ENCODE measurements at regions not wholly inside any gene's neighbourhood (a gene's known extent, or its start where the extent isn't known, plus 50 kb on each side); places are given as distances from the start of the nearest gene placed in this dataset.
"Not testable (repeated sequence)": the region's sequence is repeated elsewhere in the genome, so short reads cannot be mapped to it uniquely, and the experiment has no call there.

- H3K4me1 ChIP-seq (ENCODE audit: control insufficient read depth, insufficient read depth, low read length, unreplicated experiment) = no peaks in the 10 kb centered on the region
- H3K79me2 ChIP-seq (ENCODE audit: control insufficient read depth, insufficient read depth, low read length, unreplicated experiment) = no peaks in the 10 kb centered on the region
- no peak overlapping the region for H2AFZ ChIP-seq (ENCODE audit: low read length, unreplicated experiment)
- H3K36me3 ChIP-seq (ENCODE audit: insufficient read depth, low read length) = peaks cover 8% of the 10 kb centered on the region; the same call in 1 of the 2 replicates
- no peak overlapping the region for H3K4me3 ChIP-seq (ENCODE audit: low read depth, low read length)
- no peaks in the 10 kb centered on the region for H3K27me3 ChIP-seq (ENCODE audit: insufficient read depth, low read length)
- H3K27ac ChIP-seq (ENCODE audit: low read depth, low read length) = no peak overlapping the region
Measured at GRCh38 chr2:226093364-226093763, 693.9 kb downstream of the NYAP2 start.

- Histone ChIP-seq H3K36me3 (ENCODE audit: insufficient read depth, low read length) (no peaks in the 10 kb centered on the region), H3K27me3 (ENCODE audit: insufficient read depth, low read length) (no peaks in the 10 kb centered on the region), H2AFZ (ENCODE audit: low read length, unreplicated experiment) (no peak overlapping the region), H3K4me1 (ENCODE audit: control insufficient read depth, insufficient read depth, low read length, unreplicated experiment) (no peaks in the 10 kb centered on the region), H3K27ac (ENCODE audit: low read depth, low read length) (no peak overlapping the region), H3K4me3 (ENCODE audit: low read depth, low read length) (no peak overlapping the region), H3K79me2 (ENCODE audit: control insufficient read depth, insufficient read depth, low read length, unreplicated experiment) (no peaks in the 10 kb centered on the region)
Measured at GRCh38 chr2:226088366-226088674, 688.8 kb downstream of the NYAP2 start.

- no peak overlapping the region for H3K27ac ChIP-seq (ENCODE audit: low read depth, low read length)
- no peaks in the 10 kb centered on the region for H3K36me3 ChIP-seq (ENCODE audit: insufficient read depth, low read length)
- no peaks in the 10 kb centered on the region for H3K4me1 ChIP-seq (ENCODE audit: control insufficient read depth, insufficient read depth, low read length, unreplicated experiment)
- no peaks in the 10 kb centered on the region for H3K79me2 ChIP-seq (ENCODE audit: control insufficient read depth, insufficient read depth, low read length, unreplicated experiment)
- no peak overlapping the region for H3K4me3 ChIP-seq (ENCODE audit: low read depth, low read length)
- no peaks in the 10 kb centered on the region for H3K27me3 ChIP-seq (ENCODE audit: insufficient read depth, low read length)
- no peak overlapping the region for H2AFZ ChIP-seq (ENCODE audit: low read length, unreplicated experiment)
Measured at GRCh38 chr2:226087505-226088365, 688.2 kb downstream of the NYAP2 start.

- Histone ChIP-seq H2AFZ (ENCODE audit: low read length, unreplicated experiment) (no peak overlapping the region), H3K79me2 (ENCODE audit: control insufficient read depth, insufficient read depth, low read length, unreplicated experiment) (no peaks in the 10 kb centered on the region), H3K27me3 (ENCODE audit: insufficient read depth, low read length) (no peaks in the 10 kb centered on the region), H3K36me3 (ENCODE audit: insufficient read depth, low read length) (no peaks in the 10 kb centered on the region), H3K4me3 (ENCODE audit: low read depth, low read length) (no peak overlapping the region), H3K4me1 (ENCODE audit: control insufficient read depth, insufficient read depth, low read length, unreplicated experiment) (no peaks in the 10 kb centered on the region), H3K27ac (ENCODE audit: low read depth, low read length) (no peak overlapping the region)
Measured at GRCh38 chr2:226087051-226087450, 687.5 kb downstream of the NYAP2 start.

GRCh38 chr2:226086190-226086589 lies 686.7 kb downstream of the NYAP2 start:
- peaks cover under 1% of the 10 kb centered on the region for H3K4me1 ChIP-seq (ENCODE audit: control insufficient read depth, insufficient read depth, low read length, unreplicated experiment)

GRCh38 chr2:226085425-226085824 lies 685.9 kb downstream of the NYAP2 start:
- not testable (repeated sequence) for H3K36me3 ChIP-seq (ENCODE audit: insufficient read depth, low read length); H3K4me1 ChIP-seq (ENCODE audit: control insufficient read depth, insufficient read depth, low read length, unreplicated experiment); H2AFZ ChIP-seq (ENCODE audit: low read length, unreplicated experiment); H3K27me3 ChIP-seq (ENCODE audit: insufficient read depth, low read length); H3K4me3 ChIP-seq (ENCODE audit: low read depth, low read length); H3K27ac ChIP-seq (ENCODE audit: low read depth, low read length); H3K79me2 ChIP-seq (ENCODE audit: control insufficient read depth, insufficient read depth, low read length, unreplicated experiment)

More at GRCh38 chr2:226086190-226086589, 686.7 kb downstream of the NYAP2 start:
- H2AFZ ChIP-seq (ENCODE audit: low read length, unreplicated experiment) = no peak overlapping the region
- no peaks in the 10 kb centered on the region for H3K36me3 ChIP-seq (ENCODE audit: insufficient read depth, low read length)
- H3K79me2 ChIP-seq (ENCODE audit: control insufficient read depth, insufficient read depth, low read length, unreplicated experiment) = no peaks in the 10 kb centered on the region
- no peak overlapping the region for H3K27ac ChIP-seq (ENCODE audit: low read depth, low read length)
- H3K4me3 ChIP-seq (ENCODE audit: low read depth, low read length) = no peak overlapping the region
- H3K27me3 ChIP-seq (ENCODE audit: insufficient read depth, low read length) = no peaks in the 10 kb centered on the region

- peak overlapping the region; percentile 78 for H3K27ac ChIP-seq (ENCODE audit: low read depth, low read length)
- peaks cover 51% of the 10 kb centered on the region for H3K4me1 ChIP-seq (ENCODE audit: control insufficient read depth, insufficient read depth, low read length, unreplicated experiment)
- no peaks in the 10 kb centered on the region for H3K27me3 ChIP-seq (ENCODE audit: insufficient read depth, low read length)
- H2AFZ ChIP-seq (ENCODE audit: low read length, unreplicated experiment) = no peak overlapping the region
- H3K79me2 ChIP-seq (ENCODE audit: control insufficient read depth, insufficient read depth, low read length, unreplicated experiment) = no peaks in the 10 kb centered on the region
- H3K4me3 ChIP-seq (ENCODE audit: low read depth, low read length) = no peak overlapping the region
- no peaks in the 10 kb centered on the region for H3K36me3 ChIP-seq (ENCODE audit: insufficient read depth, low read length)
Measured at GRCh38 chr2:226080334-226080733, 680.8 kb downstream of the NYAP2 start.

- peak overlapping the region; percentile 78 for H3K27ac ChIP-seq (ENCODE audit: low read depth, low read length)
- no peaks in the 10 kb centered on the region for H3K27me3 ChIP-seq (ENCODE audit: insufficient read depth, low read length)
- no peaks in the 10 kb centered on the region for H3K36me3 ChIP-seq (ENCODE audit: insufficient read depth, low read length)
- H3K79me2 ChIP-seq (ENCODE audit: control insufficient read depth, insufficient read depth, low read length, unreplicated experiment) = no peaks in the 10 kb centered on the region
- H3K4me1 ChIP-seq (ENCODE audit: control insufficient read depth, insufficient read depth, low read length, unreplicated experiment) = peaks cover 51% of the 10 kb centered on the region
- H3K4me3 ChIP-seq (ENCODE audit: low read depth, low read length) = no peak overlapping the region
- H2AFZ ChIP-seq (ENCODE audit: low read length, unreplicated experiment) = no peak overlapping the region
Measured at GRCh38 chr2:226079671-226080181, 680.2 kb downstream of the NYAP2 start.

- Histone ChIP-seq H3K4me1 (ENCODE audit: control insufficient read depth, insufficient read depth, low read length, unreplicated experiment) (peaks cover 51% of the 10 kb centered on the region), H3K79me2 (ENCODE audit: control insufficient read depth, insufficient read depth, low read length, unreplicated experiment) (no peaks in the 10 kb centered on the region), H2AFZ (ENCODE audit: low read length, unreplicated experiment) (no peak overlapping the region), H3K4me3 (ENCODE audit: low read depth, low read length) (peak overlapping the region; percentile 10; the same call in 1 of the 2 replicates), H3K27ac (ENCODE audit: low read depth, low read length) (peak overlapping the region; percentile 78), H3K27me3 (ENCODE audit: insufficient read depth, low read length) (no peaks in the 10 kb centered on the region), H3K36me3 (ENCODE audit: insufficient read depth, low read length) (no peaks in the 10 kb centered on the region)
Measured at GRCh38 chr2:226079196-226079595, 679.7 kb downstream of the NYAP2 start.

GRCh38 chr2:226078666-226079065 lies 679.2 kb downstream of the NYAP2 start:
- Histone ChIP-seq H3K4me1 (ENCODE audit: control insufficient read depth, insufficient read depth, low read length, unreplicated experiment) (peaks cover 51% of the 10 kb centered on the region), H3K27me3 (ENCODE audit: insufficient read depth, low read length) (no peaks in the 10 kb centered on the region), H3K36me3 (ENCODE audit: insufficient read depth, low read length) (no peaks in the 10 kb centered on the region), H3K27ac (ENCODE audit: low read depth, low read length) (peak overlapping the region; percentile 78), H3K79me2 (ENCODE audit: control insufficient read depth, insufficient read depth, low read length, unreplicated experiment) (no peaks in the 10 kb centered on the region), H2AFZ (ENCODE audit: low read length, unreplicated experiment) (no peak overlapping the region), H3K4me3 (ENCODE audit: low read depth, low read length) (peak overlapping the region; percentile 10; the same call in 1 of the 2 replicates)

- Histone ChIP-seq H2AFZ (ENCODE audit: low read length, unreplicated experiment) (no peak overlapping the region), H3K36me3 (ENCODE audit: insufficient read depth, low read length) (no peaks in the 10 kb centered on the region), H3K27ac (ENCODE audit: low read depth, low read length) (no peak overlapping the region), H3K79me2 (ENCODE audit: control insufficient read depth, insufficient read depth, low read length, unreplicated experiment) (no peaks in the 10 kb centered on the region), H3K4me1 (ENCODE audit: control insufficient read depth, insufficient read depth, low read length, unreplicated experiment) (peaks cover 51% of the 10 kb centered on the region), H3K4me3 (ENCODE audit: low read depth, low read length) (no peak overlapping the region), H3K27me3 (ENCODE audit: insufficient read depth, low read length) (no peaks in the 10 kb centered on the region)
Measured at GRCh38 chr2:226077841-226078240, 678.3 kb downstream of the NYAP2 start.
